ENCODE measurements at regions not wholly inside any gene's neighbourhood (a gene's known extent, or its start where the extent isn't known, plus 50 kb on each side); places are given as distances from the start of the nearest gene placed in this dataset.

DNA sequence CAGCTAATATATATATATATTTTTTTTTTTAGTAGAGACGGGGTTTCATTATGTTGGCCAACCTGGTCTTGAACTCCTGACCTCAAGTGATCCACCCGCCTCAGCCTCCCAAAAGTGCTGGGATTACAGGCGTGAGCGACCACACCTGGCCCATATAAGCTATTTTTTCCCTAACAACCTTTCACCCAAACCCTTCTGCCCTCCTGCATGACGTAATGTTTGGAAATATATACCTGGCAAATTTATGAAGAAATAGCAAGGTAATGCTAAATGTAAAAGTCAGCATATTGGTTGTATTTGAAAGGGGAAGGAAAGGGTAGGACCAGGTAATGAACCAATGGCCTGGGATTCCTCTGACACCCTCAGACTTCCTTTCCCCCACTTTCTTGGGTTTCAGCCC is 325.5 kb upstream of the ARID1B start:
- no peak overlapping the region for H3K4me3 ChIP-seq (ENCODE audit: low read depth, low read length)
- TF ChIP-seq, protein P1, sequence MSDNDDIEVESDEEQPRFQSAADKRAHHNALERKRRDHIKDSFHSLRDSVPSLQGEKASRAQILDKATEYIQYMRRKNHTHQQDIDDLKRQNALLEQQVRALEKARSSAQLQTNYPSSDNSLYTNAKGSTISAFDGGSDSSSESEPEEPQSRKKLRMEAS (IDR thresholded peaks at IDR 0.05; ENCODE audit: low read depth, low read length) = no peak
- TF ChIP-seq MYC (IDR thresholded peaks at IDR 0.05; ENCODE audit: low read depth, low read length) = no peak
- TF ChIP-seq, protein P2, sequence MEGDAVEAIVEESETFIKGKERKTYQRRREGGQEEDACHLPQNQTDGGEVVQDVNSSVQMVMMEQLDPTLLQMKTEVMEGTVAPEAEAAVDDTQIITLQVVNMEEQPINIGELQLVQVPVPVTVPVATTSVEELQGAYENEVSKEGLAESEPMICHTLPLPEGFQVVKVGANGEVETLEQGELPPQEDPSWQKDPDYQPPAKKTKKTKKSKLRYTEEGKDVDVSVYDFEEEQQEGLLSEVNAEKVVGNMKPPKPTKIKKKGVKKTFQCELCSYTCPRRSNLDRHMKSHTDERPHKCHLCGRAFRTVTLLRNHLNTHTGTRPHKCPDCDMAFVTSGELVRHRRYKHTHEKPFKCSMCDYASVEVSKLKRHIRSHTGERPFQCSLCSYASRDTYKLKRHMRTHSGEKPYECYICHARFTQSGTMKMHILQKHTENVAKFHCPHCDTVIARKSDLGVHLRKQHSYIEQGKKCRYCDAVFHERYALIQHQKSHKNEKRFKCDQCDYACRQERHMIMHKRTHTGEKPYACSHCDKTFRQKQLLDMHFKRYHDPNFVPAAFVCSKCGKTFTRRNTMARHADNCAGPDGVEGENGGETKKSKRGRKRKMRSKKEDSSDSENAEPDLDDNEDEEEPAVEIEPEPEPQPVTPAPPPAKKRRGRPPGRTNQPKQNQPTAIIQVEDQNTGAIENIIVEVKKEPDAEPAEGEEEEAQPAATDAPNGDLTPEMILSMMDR (IDR thresholded peaks at IDR 0.05; ENCODE audit: low read depth, low read length) = no peak
- no peak for TF ChIP-seq POLR2A (IDR thresholded peaks at IDR 0.05; ENCODE audit: extremely low read depth, insufficient read length)
- DNase-seq (ENCODE audit: low read depth) = no peak

DNA sequence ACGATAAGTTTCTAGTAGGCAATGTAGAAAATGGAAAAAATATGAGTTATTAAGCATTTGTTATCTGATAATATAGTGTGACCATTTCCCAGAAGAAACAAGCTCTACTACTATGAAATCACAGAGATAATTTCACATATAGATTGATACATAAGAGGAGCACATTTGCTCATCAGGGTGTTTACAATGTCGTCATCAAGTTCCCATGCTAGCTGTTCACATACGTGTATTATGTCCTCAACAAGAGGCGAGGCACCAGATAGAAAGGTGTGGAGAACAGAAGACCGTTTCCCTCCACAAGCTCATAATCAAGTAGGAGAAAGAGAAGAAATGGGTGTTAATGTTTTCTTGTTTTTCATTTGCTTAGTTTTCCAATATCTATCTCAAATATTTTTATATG is 326.1 kb upstream of the ARID1B start:
- TF ChIP-seq MYC (IDR thresholded peaks at IDR 0.05; ENCODE audit: low read depth, low read length) = no peak
- TF ChIP-seq, protein P2 (IDR thresholded peaks at IDR 0.05; ENCODE audit: low read depth, low read length) = no peak
- no peak for TF ChIP-seq POLR2A (IDR thresholded peaks at IDR 0.05; ENCODE audit: extremely low read depth, insufficient read length)
- TF ChIP-seq, protein P1 (IDR thresholded peaks at IDR 0.05; ENCODE audit: low read depth, low read length) = no peak
- H3K4me3 ChIP-seq (ENCODE audit: low read depth, low read length) = no peak overlapping the region
- no peak for DNase-seq (ENCODE audit: low read depth)

DNA sequence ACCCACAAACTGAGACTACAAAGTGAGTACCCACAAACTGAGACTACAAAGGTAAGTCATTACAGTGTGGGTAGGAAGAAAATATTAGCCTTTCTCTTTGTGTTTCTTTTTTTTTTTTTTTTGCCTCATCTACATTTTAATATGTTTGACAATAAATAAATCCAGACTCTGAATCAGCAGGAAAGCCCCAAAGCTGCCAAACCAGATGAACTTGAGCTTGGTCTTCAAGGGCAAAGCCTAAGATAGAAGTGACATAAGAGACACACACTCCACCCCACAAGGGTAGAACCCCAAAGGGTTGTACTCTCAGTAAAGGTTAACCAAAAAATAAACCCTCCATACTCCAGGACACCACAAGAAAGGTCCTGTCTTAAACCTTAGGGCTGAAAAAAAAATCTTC is 326.8 kb upstream of the ARID1B start:
- DNase-seq (ENCODE audit: low read depth) = no peak
- TF ChIP-seq, protein P2 (IDR thresholded peaks at IDR 0.05; ENCODE audit: low read depth, low read length) = no peak
- TF ChIP-seq, protein P1 (IDR thresholded peaks at IDR 0.05; ENCODE audit: low read depth, low read length) = no peak
- TF ChIP-seq MYC (IDR thresholded peaks at IDR 0.05; ENCODE audit: low read depth, low read length) = no peak
- TF ChIP-seq POLR2A (IDR thresholded peaks at IDR 0.05; ENCODE audit: extremely low read depth, insufficient read length) = no peak
- no peak overlapping the region for H3K4me3 ChIP-seq (ENCODE audit: low read depth, low read length)

DNA sequence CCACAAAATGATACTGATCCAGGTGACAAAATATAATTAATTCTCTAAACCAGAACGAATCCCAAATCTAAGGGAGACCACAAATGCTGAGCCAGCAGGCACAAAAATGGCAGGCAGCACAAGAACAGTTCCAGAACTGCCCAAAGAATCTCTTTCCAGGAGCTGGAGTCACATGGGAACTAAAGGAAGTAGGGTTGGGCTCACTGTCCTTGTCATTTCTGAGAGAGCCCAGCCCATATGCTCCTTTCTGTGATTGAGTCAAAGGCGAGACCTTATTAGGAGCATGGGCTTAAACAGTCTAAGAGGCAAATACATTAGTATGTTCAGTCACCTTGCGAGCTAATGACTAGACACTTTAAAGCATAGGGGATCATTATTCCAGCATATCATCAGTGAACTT is 327.6 kb upstream of the ARID1B start:
- DNase-seq (ENCODE audit: low read depth) = no peak
- TF ChIP-seq MYC (IDR thresholded peaks at IDR 0.05; ENCODE audit: low read depth, low read length) (no peak), POLR2A (IDR thresholded peaks at IDR 0.05; ENCODE audit: extremely low read depth, insufficient read length) (no peak)
- TF ChIP-seq, protein P1 (IDR thresholded peaks at IDR 0.05; ENCODE audit: low read depth, low read length) = no peak
- TF ChIP-seq, protein P2 (IDR thresholded peaks at IDR 0.05; ENCODE audit: low read depth, low read length) = no peak
- no peak overlapping the region for H3K4me3 ChIP-seq (ENCODE audit: low read depth, low read length)

DNA sequence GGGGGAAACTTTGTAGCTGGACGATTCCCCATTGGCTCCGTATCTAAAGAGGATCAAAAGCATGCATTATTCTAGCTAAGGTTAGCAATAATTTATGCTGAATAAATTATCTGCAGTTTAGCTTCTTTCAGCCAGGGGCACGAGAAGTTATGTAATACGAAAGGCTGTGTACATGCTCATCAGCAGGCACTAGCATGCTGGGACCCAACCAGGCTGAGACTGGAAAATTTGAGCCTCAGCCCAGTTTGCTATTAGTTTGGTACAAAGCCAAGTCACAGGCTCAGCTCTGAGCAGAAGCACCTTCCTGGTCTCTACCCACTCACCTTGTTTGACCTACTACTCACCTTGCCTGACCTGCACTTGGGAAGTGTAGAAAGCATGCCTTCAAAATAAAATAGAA is 328.1 kb upstream of the ARID1B start:
- TF ChIP-seq, protein P2 (IDR thresholded peaks at IDR 0.05; ENCODE audit: low read depth, low read length) = no peak
- TF ChIP-seq, protein P1 (IDR thresholded peaks at IDR 0.05; ENCODE audit: low read depth, low read length) = no peak
- no peak for TF ChIP-seq MYC (IDR thresholded peaks at IDR 0.05; ENCODE audit: low read depth, low read length)
- no peak for TF ChIP-seq POLR2A (IDR thresholded peaks at IDR 0.05; ENCODE audit: extremely low read depth, insufficient read length)
- DNase-seq (ENCODE audit: low read depth) = no peak
- no peak overlapping the region for H3K4me3 ChIP-seq (ENCODE audit: low read depth, low read length)

DNA sequence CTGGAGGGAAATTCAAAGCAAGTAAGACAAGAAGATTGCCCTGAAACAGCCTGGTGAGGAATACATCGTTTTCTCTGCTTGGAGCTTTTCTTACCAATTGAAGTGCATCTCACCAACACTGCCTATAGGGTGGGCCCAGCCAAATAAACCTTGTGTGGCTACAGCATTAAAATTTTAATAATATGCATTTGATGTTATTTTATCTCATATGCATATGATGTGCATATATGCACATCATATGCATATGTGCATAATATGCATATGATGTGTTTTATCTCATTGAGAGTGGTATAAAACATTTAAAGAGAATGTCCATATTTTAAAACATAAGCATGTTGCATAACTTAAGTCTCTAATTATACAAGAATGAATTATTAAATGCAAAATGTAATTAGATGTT is 328.6 kb upstream of the ARID1B start:
- DNase-seq (ENCODE audit: low read depth) = no peak
- no peak overlapping the region for H3K4me3 ChIP-seq (ENCODE audit: low read depth, low read length)
- TF ChIP-seq POLR2A (IDR thresholded peaks at IDR 0.05; ENCODE audit: extremely low read depth, insufficient read length) = no peak
- TF ChIP-seq, protein P2 (IDR thresholded peaks at IDR 0.05; ENCODE audit: low read depth, low read length) = no peak
- TF ChIP-seq, protein P1 (IDR thresholded peaks at IDR 0.05; ENCODE audit: low read depth, low read length) = no peak
- TF ChIP-seq MYC (IDR thresholded peaks at IDR 0.05; ENCODE audit: low read depth, low read length) = no peak
